NT2/D1 (cell line): ENCODE measurements at regions not wholly inside any gene's neighbourhood (a gene's known extent, or its start where the extent isn't known, plus 50 kb on each side); places are given as distances from the start of the nearest gene placed in this dataset.

Source experiments
- SUZ12 ChIP-seq: IDR thresholded peaks from 2 replicates; pipeline ENCODE4 v1.6.1; 2011; ENCODE audit not compliant: insufficient read length, insufficient read depth; ENCODE audit errors: extremely low read depth
- YY1 ChIP-seq: IDR thresholded peaks from 2 replicates; pipeline ENCODE4 v1.6.1; 2011; ENCODE audit not compliant: insufficient read length, insufficient read depth

- TF ChIP-seq SUZ12, result no peak
- TF ChIP-seq YY1, result no peak
Observed at GRCh38 chr10:130871406-130871805, 440.1 kb downstream of the TCERG1L start.
